ENCODE measurements at regions not wholly inside any gene's neighbourhood (a gene's known extent, or its start where the extent isn't known, plus 50 kb on each side); places are given as distances from the start of the nearest gene placed in this dataset.
"Not testable (repeated sequence)": the region's sequence is repeated elsewhere in the genome, so short reads cannot be mapped to it uniquely, and the experiment has no call there.

DNA sequence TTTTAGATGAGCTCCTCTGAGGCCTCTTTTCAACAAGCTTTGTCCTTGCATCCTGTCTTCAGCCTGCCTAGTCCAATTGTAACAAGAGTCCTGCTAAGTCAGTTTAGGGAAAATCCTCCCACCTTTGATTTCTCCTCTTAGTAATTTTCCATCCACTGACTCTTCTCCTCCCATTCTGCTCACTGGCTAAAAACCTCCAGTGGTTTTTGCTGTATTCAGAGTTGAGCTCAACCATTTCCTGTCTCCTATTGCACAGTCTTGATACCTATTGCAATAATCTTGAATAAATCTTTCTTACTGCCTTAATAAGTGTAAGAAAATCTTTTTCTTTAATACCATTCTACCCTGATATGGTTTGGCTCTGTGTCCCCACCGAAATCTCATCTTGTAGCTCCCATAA is 117.8 kb upstream of the ENPP6 start:
- no peak overlapping the region for H3K4me2 ChIP-seq (ENCODE audit: low read depth, low read length, poor library complexity, severe bottlenecking)
- H3K79me2 ChIP-seq (ENCODE audit: low read length): no peaks in the 10 kb centered on the region
- H3K27ac ChIP-seq (ENCODE audit: low read length): no peak overlapping the region
- no peaks in the 10 kb centered on the region for H3K9me2 ChIP-seq (replicated peaks; ENCODE audit: insufficient read depth, low read length)
- no peak overlapping the region for H2AFZ ChIP-seq (ENCODE audit: low read length)
- H3K36me3 ChIP-seq (ENCODE audit: insufficient read depth, low read length): no peaks in the 10 kb centered on the region
- no peaks in the 10 kb centered on the region for H3K4me1 ChIP-seq (ENCODE audit: low read length)
- no peak overlapping the region for H3K9ac ChIP-seq (ENCODE audit: low read length)
- no peaks in the 10 kb centered on the region for H3K9me3 ChIP-seq (ENCODE audit: low read length)
- H3K27me3 ChIP-seq (ENCODE audit: low read length): no peaks in the 10 kb centered on the region
- no peaks in the 10 kb centered on the region for H4K20me1 ChIP-seq (ENCODE audit: insufficient read depth, low read depth, low read length)
- DNase-seq: no peak
- H3K4me3 ChIP-seq (ENCODE audit: low read length): no peak overlapping the region

DNA sequence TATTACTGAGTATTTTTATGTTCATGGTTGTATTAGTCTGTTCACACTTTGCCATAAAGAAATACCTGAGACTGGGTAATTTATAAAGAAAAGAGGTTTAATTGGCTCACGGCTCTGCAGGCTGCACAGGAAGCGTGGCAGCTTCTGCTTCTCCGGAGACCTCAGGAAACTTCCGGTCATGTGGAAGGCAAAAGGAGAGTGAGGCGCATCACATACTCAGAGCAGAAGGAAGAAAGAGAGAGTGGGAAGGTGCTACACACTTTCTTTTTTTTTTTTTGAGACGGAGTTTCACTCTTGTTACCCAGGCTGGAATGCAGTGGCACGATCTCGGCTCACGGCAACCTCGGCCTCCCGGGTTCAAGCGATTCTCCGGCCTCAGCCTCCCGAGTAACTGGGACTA is 115.8 kb upstream of the ENPP6 start:
- not testable (repeated sequence) for H3K4me2 ChIP-seq (ENCODE audit: low read depth, low read length, poor library complexity, severe bottlenecking); H3K27ac ChIP-seq (ENCODE audit: low read length); H3K27me3 ChIP-seq (ENCODE audit: low read length); H3K9ac ChIP-seq (ENCODE audit: low read length); H4K20me1 ChIP-seq (ENCODE audit: insufficient read depth, low read depth, low read length); H3K4me3 ChIP-seq (ENCODE audit: low read length); H3K4me1 ChIP-seq (ENCODE audit: low read length); DNase-seq; H2AFZ ChIP-seq (ENCODE audit: low read length); H3K36me3 ChIP-seq (ENCODE audit: insufficient read depth, low read length); H3K9me3 ChIP-seq (ENCODE audit: low read length); H3K79me2 ChIP-seq (ENCODE audit: low read length); H3K9me2 ChIP-seq (replicated peaks; ENCODE audit: insufficient read depth, low read length)

DNA sequence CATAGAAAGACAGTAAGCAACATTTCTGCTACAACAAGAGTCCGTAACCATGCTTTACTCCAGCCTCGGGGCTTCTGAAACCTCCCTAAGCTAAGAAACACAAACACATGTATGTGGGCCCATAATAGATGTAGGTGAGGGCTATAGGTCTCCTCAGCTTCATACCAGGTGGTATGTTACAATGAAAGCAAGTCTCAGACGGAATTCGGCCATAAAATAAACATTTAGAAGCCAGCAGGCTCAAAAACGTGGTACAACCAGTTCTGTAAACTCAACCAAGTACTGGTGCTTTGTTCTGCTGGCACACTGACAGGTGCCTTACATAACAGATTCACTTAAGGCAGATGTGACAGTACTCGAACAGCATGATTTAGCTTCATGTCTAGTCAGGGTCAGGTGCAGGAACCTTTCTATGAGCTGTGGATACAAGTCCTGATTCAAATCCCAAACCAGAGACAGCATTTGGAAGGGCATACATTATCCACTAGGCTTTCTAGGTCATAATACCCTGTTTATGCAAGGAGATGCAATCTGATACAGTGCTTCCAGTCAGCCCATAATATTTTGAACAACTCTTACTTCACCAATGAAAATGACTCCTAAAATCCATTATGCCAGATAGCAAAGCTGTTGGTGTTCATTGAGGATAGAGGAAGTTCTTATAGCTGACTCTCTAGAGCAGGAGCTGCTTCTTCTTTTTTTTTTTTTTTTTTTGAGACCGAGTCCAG is 113.8 kb upstream of the ENPP6 start:
- no peak overlapping the region for H3K4me2 ChIP-seq (ENCODE audit: low read depth, low read length, poor library complexity, severe bottlenecking)
- H3K9me3 ChIP-seq (ENCODE audit: low read length): no peaks in the 10 kb centered on the region
- H3K9me2 ChIP-seq (replicated peaks; ENCODE audit: insufficient read depth, low read length): no peaks in the 10 kb centered on the region
- H3K4me1 ChIP-seq (ENCODE audit: low read length): peaks cover 12% of the 10 kb centered on the region
- H3K27me3 ChIP-seq (ENCODE audit: low read length): no peaks in the 10 kb centered on the region
- no peak overlapping the region for H3K9ac ChIP-seq (ENCODE audit: low read length)
- no peak overlapping the region for H3K4me3 ChIP-seq (ENCODE audit: low read length)
- H3K27ac ChIP-seq (ENCODE audit: low read length): no peak overlapping the region
- H4K20me1 ChIP-seq (ENCODE audit: insufficient read depth, low read depth, low read length): no peaks in the 10 kb centered on the region
- DNase-seq: no peak
- no peaks in the 10 kb centered on the region for H3K79me2 ChIP-seq (ENCODE audit: low read length)
- H3K36me3 ChIP-seq (ENCODE audit: insufficient read depth, low read length): no peaks in the 10 kb centered on the region
- H2AFZ ChIP-seq (ENCODE audit: low read length): no peak overlapping the region

DNA sequence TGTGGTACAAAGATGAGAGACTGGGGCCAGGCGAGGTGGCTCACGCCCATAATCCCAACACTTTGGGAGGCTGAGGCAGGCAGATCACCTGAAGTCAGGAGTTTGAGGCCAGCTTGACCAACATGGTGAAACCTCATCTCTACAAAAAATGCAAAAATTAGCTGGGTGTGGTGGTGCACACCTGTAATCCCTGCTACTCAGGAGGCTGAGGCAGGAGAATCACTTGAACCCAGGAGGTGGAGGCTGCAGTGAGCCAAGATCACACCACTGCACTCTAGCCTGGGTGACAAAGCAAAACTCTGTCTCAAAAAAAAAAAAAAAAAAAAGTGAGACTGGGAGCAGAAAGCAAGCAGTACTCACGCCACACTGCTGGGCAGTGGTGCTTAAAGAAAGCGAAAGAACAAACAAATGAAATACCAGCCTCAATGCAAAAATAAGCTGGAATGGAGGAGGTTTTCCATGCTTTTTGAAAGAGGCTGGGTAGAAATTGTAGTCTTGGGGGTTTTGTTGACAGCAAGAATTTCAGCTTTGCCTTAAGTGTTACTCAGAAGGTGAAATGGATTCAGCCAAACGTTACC is 112.9 kb upstream of the ENPP6 start:
- not testable (repeated sequence) for H3K4me2 ChIP-seq (ENCODE audit: low read depth, low read length, poor library complexity, severe bottlenecking); DNase-seq; H3K9me2 ChIP-seq (replicated peaks; ENCODE audit: insufficient read depth, low read length); H3K79me2 ChIP-seq (ENCODE audit: low read length); H2AFZ ChIP-seq (ENCODE audit: low read length); H3K9ac ChIP-seq (ENCODE audit: low read length); H3K4me3 ChIP-seq (ENCODE audit: low read length); H4K20me1 ChIP-seq (ENCODE audit: insufficient read depth, low read depth, low read length); H3K9me3 ChIP-seq (ENCODE audit: low read length); H3K36me3 ChIP-seq (ENCODE audit: insufficient read depth, low read length); H3K27ac ChIP-seq (ENCODE audit: low read length); H3K27me3 ChIP-seq (ENCODE audit: low read length)
- H3K4me1 ChIP-seq (ENCODE audit: low read length): peaks cover 12% of the 10 kb centered on the region

DNA sequence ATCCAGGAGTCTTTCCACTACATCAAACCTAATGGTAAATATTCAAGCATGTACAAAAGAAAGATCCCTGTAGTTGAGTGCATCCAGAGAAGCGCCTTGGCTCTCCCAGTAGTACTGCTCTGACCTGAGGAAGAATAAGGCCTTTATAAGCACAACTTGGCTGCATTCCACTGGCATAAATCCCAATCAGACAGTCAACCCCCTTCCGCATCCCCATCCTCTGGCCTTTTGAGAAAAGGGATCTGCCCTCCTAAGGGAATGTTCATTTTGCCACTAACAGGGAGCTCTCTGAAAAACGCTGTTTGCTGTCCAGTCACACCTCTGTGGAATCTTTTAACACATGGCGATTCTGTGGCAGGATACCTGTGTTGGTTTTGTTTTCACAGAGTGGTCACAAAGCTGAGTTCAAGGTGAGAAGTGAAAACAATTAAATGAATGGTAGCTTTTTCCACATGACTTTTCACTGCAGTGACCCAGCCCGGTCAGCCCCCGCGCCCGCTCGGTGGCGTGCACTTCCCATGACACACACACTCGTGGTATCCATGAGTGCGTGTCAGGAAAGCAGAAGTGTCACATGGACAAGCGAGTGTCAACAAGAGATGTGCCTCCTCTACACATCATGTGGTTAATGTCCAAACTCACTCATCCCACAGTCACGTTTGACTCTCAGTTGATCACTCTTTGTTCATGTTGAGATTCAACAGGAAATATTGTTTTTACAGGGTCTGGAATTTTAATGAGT is 112.2 kb upstream of the ENPP6 start:
- no peaks in the 10 kb centered on the region for H3K9me3 ChIP-seq (ENCODE audit: low read length)
- H3K36me3 ChIP-seq (ENCODE audit: insufficient read depth, low read length): no peaks in the 10 kb centered on the region
- H3K27me3 ChIP-seq (ENCODE audit: low read length): no peaks in the 10 kb centered on the region
- no peak overlapping the region for H3K27ac ChIP-seq (ENCODE audit: low read length)
- DNase-seq: no peak
- H3K4me3 ChIP-seq (ENCODE audit: low read length): no peak overlapping the region
- peaks cover 12% of the 10 kb centered on the region for H3K4me1 ChIP-seq (ENCODE audit: low read length)
- no peak overlapping the region for H3K9ac ChIP-seq (ENCODE audit: low read length)
- no peaks in the 10 kb centered on the region for H4K20me1 ChIP-seq (ENCODE audit: insufficient read depth, low read depth, low read length)
- H3K79me2 ChIP-seq (ENCODE audit: low read length): no peaks in the 10 kb centered on the region
- H3K4me2 ChIP-seq (ENCODE audit: low read depth, low read length, poor library complexity, severe bottlenecking): no peak overlapping the region
- H3K9me2 ChIP-seq (replicated peaks; ENCODE audit: insufficient read depth, low read length): no peaks in the 10 kb centered on the region
- no peak overlapping the region for H2AFZ ChIP-seq (ENCODE audit: low read length)

DNA sequence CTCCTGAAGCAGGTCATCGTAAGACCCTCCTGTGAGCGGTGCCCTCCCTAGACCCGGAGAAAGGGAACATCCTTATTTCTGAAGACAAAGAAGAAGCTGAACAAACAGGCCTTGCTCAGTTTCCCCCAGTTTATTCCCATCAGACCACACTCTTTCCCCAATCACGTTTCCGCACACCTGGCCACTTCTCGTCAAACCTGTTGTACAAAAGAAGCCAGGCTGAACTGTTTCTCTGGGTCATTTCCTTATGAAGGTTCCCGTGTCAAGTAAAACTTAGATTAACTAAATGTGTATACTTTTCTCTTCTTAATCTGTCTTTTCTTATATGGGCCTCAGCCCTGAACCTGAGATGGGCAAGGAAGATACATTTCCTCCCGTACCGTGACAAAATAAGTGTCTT is 111.6 kb upstream of the ENPP6 start:
- no peaks in the 10 kb centered on the region for H3K9me3 ChIP-seq (ENCODE audit: low read length)
- H3K9ac ChIP-seq (ENCODE audit: low read length): no peak overlapping the region
- H2AFZ ChIP-seq (ENCODE audit: low read length): no peak overlapping the region
- H3K4me2 ChIP-seq (ENCODE audit: low read depth, low read length, poor library complexity, severe bottlenecking): no peak overlapping the region
- peaks cover 12% of the 10 kb centered on the region for H3K4me1 ChIP-seq (ENCODE audit: low read length)
- no peaks in the 10 kb centered on the region for H3K79me2 ChIP-seq (ENCODE audit: low read length)
- H3K9me2 ChIP-seq (replicated peaks; ENCODE audit: insufficient read depth, low read length): no peaks in the 10 kb centered on the region
- H3K4me3 ChIP-seq (ENCODE audit: low read length): no peak overlapping the region
- no peaks in the 10 kb centered on the region for H4K20me1 ChIP-seq (ENCODE audit: insufficient read depth, low read depth, low read length)
- no peak for DNase-seq
- no peaks in the 10 kb centered on the region for H3K36me3 ChIP-seq (ENCODE audit: insufficient read depth, low read length)
- no peaks in the 10 kb centered on the region for H3K27me3 ChIP-seq (ENCODE audit: low read length)
- no peak overlapping the region for H3K27ac ChIP-seq (ENCODE audit: low read length)

DNA sequence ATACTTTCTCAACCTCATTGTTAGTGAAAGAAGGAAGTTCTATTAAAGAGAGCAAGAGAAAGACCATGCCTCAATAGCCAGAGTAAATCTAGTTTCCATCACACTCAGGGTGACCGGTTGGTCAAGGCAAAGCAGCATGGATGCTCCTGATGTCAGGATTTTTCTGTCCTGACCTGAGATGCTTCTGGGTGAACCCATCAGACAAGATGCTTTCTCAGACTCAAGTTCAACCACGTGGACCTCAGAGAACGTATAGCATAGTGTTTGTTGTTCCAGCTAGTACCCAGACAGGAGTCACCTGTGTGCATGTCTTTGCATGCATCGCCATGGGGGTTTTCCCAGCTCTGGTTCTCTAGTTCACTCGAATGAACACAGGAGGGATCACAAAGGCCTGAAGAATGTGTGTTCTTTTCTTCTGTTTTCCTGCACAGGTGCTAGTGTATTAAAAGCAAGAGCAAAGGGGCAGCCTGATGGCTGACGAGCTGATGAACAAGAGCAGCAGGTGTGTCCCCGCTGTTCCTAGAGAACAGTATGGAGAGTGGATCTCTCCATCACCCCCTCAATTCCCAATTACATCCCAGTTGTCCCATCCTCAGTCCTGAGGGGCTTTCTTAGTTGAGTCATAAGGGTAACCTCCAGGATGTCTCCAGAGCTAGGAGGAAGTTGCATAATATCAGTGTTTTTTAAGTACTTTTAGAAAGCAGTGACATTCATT is 110.5 kb upstream of the ENPP6 start:
- H4K20me1 ChIP-seq (ENCODE audit: insufficient read depth, low read depth, low read length): no peaks in the 10 kb centered on the region
- peak overlapping the region; percentile 11 for H3K4me2 ChIP-seq (ENCODE audit: low read depth, low read length, poor library complexity, severe bottlenecking)
- peak overlapping the region; percentile 67; the same call in 1 of the 2 replicates for H2AFZ ChIP-seq (ENCODE audit: low read length)
- no peak for DNase-seq
- H3K9me3 ChIP-seq (ENCODE audit: low read length): no peaks in the 10 kb centered on the region
- H3K9ac ChIP-seq (ENCODE audit: low read length): 0 out of 2 replicates have a peak overlapping the region, but pooled peaks have one; percentile 7
- no peaks in the 10 kb centered on the region for H3K36me3 ChIP-seq (ENCODE audit: insufficient read depth, low read length)
- peaks cover 12% of the 10 kb centered on the region for H3K4me1 ChIP-seq (ENCODE audit: low read length)
- no peak overlapping the region for H3K27ac ChIP-seq (ENCODE audit: low read length)
- H3K4me3 ChIP-seq (ENCODE audit: low read length): no peak overlapping the region
- H3K9me2 ChIP-seq (replicated peaks; ENCODE audit: insufficient read depth, low read length): no peaks in the 10 kb centered on the region
- no peaks in the 10 kb centered on the region for H3K27me3 ChIP-seq (ENCODE audit: low read length)
- no peaks in the 10 kb centered on the region for H3K79me2 ChIP-seq (ENCODE audit: low read length)

DNA sequence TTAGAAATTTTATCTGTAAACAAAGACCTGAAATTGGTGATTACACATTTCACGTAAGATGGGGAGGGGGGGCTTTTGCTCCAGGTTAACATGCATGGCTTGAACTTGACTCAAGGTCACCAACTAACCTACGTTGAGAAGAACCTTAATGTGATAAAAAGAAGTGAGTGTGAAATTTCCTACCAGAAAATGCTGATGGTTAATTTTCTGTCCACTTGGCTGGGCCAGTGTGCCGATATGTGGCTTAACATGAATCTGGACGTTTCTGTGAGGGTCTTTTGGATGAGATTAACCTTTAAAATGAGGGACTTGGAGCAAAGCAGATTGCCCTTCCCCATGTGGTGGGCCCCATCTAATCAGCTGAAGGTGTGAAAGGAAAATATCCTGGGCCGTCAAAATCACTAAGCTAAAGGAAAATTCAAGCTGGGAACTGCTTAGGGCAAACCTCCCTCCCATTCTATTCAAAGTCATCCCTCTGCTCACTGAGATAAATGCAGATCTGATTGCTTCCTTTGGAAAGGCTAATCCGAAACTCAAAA is 107.3 kb upstream of the ENPP6 start:
- H4K20me1 ChIP-seq (ENCODE audit: insufficient read depth, low read depth, low read length): no peaks in the 10 kb centered on the region
- H3K4me2 ChIP-seq (ENCODE audit: low read depth, low read length, poor library complexity, severe bottlenecking): no peak overlapping the region
- no peaks in the 10 kb centered on the region for H3K9me3 ChIP-seq (ENCODE audit: low read length)
- DNase-seq: no peak
- H3K9ac ChIP-seq (ENCODE audit: low read length): no peak overlapping the region
- H3K27me3 ChIP-seq (ENCODE audit: low read length): no peaks in the 10 kb centered on the region
- H3K36me3 ChIP-seq (ENCODE audit: insufficient read depth, low read length): no peaks in the 10 kb centered on the region
- H3K9me2 ChIP-seq (replicated peaks; ENCODE audit: insufficient read depth, low read length): no peaks in the 10 kb centered on the region
- H3K4me1 ChIP-seq (ENCODE audit: low read length): peaks cover 24% of the 10 kb centered on the region
- H3K79me2 ChIP-seq (ENCODE audit: low read length): no peaks in the 10 kb centered on the region
- no peak overlapping the region for H2AFZ ChIP-seq (ENCODE audit: low read length)
- no peak overlapping the region for H3K4me3 ChIP-seq (ENCODE audit: low read length)
- no peak overlapping the region for H3K27ac ChIP-seq (ENCODE audit: low read length)

Measured in Karpas-422 (cell line).